Smooth muscle cell (in vitro differentiated cells): ENCODE measurements at regions not wholly inside any gene's neighbourhood (a gene's known extent, or its start where the extent isn't known, plus 50 kb on each side); places are given as distances from the start of the nearest gene placed in this dataset.

Experiments used
- DNase-seq: peaks from one replicate; lab custom pipeline; 2025; ENCODE audit not compliant: unreplicated experiment; lab: John Stamatoyannopoulos, UW
- H2AFZ ChIP-seq: fragments of 200-600 bp; sonication (generic); 2 replicates; pipeline ENCODE4 v1.6.0; 2016; ENCODE audit warnings: antibody characterized with exemption, low read depth, mild to moderate bottlenecking
- H3F3A ChIP-seq: fragments of 200-600 bp; sonication (generic); 2 replicates; pipeline ENCODE4 v1.6.0; 2017; ENCODE audit warnings: antibody characterized with exemption, low read depth
- H3K27ac ChIP-seq: fragments of 200-600 bp; sonication (generic); 2 replicates; pipeline ENCODE4 v1.5.1; 2016; ENCODE audit warnings: low read depth, mild to moderate bottlenecking
- H3K27me3 ChIP-seq: fragments of 200-600 bp; sonication (generic); 2 replicates; pipeline ENCODE4 v1.6.1; 2016; ENCODE audit warnings: low read depth, mild to moderate bottlenecking
- H3K36me3 ChIP-seq: fragments of 200-600 bp; sonication (generic); 2 replicates; pipeline ENCODE4 v1.5.1; 2016; ENCODE audit warnings: low read depth
- H3K4me1 ChIP-seq: fragments of 200-600 bp; sonication (generic); 2 replicates; pipeline ENCODE4 v1.5.1; 2016; ENCODE audit warnings: low read depth
- H3K4me2 ChIP-seq: fragments of 200-600 bp; sonication (generic); 2 replicates; pipeline ENCODE4 v1.6.0; 2016; ENCODE audit warnings: mild to moderate bottlenecking
- H3K4me3 ChIP-seq: fragments of 200-600 bp; sonication (generic); 2 replicates; pipeline ENCODE4 v1.5.1; 2016; ENCODE audit warnings: mild to moderate bottlenecking
- H3K79me2 ChIP-seq: fragments of 200-600 bp; sonication (generic); 2 replicates; pipeline ENCODE4 v1.6.0; 2016; ENCODE audit warnings: low read depth, mild to moderate bottlenecking
- H3K9ac ChIP-seq: fragments of 200-600 bp; sonication (generic); 2 replicates; pipeline ENCODE4 v1.6.0; 2016; ENCODE audit warnings: low read depth
- H3K9me3 ChIP-seq: fragments of 200-600 bp; sonication (generic); replicated peaks from 2 replicates; pipeline ENCODE4 v1.5.1; 2016; ENCODE audit warnings: low read depth
- H4K20me1 ChIP-seq: fragments of 200-600 bp; sonication (generic); 2 replicates; pipeline ENCODE4 v1.6.0; 2016; ENCODE audit warnings: low read depth
- CTCF ChIP-seq: fragments of 200-600 bp; sonication (generic); IDR thresholded peaks from 2 replicates; pipeline ENCODE4 v1.5.1; 2017; ENCODE audit warnings: borderline replicate concordance, mild to moderate bottlenecking, antibody characterized with exemption; ENCODE audit not compliant: insufficient read depth, poor library complexity, severe bottlenecking
- WGBS: methylation state at CpG from one replicate; pipeline ENCODE4 v1.1.7; 2016; ENCODE audit warnings: low lambda C conversion rate; 5-methylcytosine and 5-hydroxymethylcytosine counted together

- 91% methylated on average over 8 of the region's 8 CpGs for whole genome bisulfite sequencing
These were observed 85.5 kb downstream of the APIP start for GRCh38 chr11:34830648-34831047.

GRCh38 chr11:34830035-34830434, 86.1 kb downstream of the APIP start:
- H2AFZ ChIP-seq, result no peak overlapping the region
- H3K4me2 ChIP-seq, result no peak overlapping the region
- no peaks in the 10 kb centered on the region for H3K27me3 ChIP-seq
- no peak for TF ChIP-seq CTCF
- no peak overlapping the region for H3K4me3 ChIP-seq
- 68% methylated on average over 5 of the region's 5 CpGs for WGBS
- no peaks in the 10 kb centered on the region for H3K9me3 ChIP-seq
- DNase-seq, result no peak
- no peak overlapping the region for H3K9ac ChIP-seq
- no peaks in the 10 kb centered on the region for H4K20me1 ChIP-seq
- no peaks in the 10 kb centered on the region for H3K79me2 ChIP-seq
- H3K27ac ChIP-seq, result no peak overlapping the region
- no peaks in the 10 kb centered on the region for H3K36me3 ChIP-seq
- no peaks in the 10 kb centered on the region for H3F3A ChIP-seq
- no peaks in the 10 kb centered on the region for H3K4me1 ChIP-seq

More at GRCh38 chr11:34830648-34831047, 85.5 kb downstream of the APIP start:
- no peak overlapping the region for H3K9ac ChIP-seq
- H3K4me1 ChIP-seq, result no peaks in the 10 kb centered on the region
- H3K79me2 ChIP-seq, result no peaks in the 10 kb centered on the region
- H3K4me3 ChIP-seq, result no peak overlapping the region
- DNase-seq, result no peak
- no peak for TF ChIP-seq CTCF
- H3K9me3 ChIP-seq, result no peaks in the 10 kb centered on the region
- H3K27ac ChIP-seq, result no peak overlapping the region
- H3K4me2 ChIP-seq, result no peak overlapping the region
- H3K27me3 ChIP-seq, result no peaks in the 10 kb centered on the region
- H4K20me1 ChIP-seq, result no peaks in the 10 kb centered on the region
- H3K36me3 ChIP-seq, result no peaks in the 10 kb centered on the region
- H3F3A ChIP-seq, result no peaks in the 10 kb centered on the region
- no peak overlapping the region for H2AFZ ChIP-seq

GRCh38 chr11:34827228-34827627, 89.0 kb downstream of the APIP start:
- H3F3A ChIP-seq, result no peaks in the 10 kb centered on the region
- H4K20me1 ChIP-seq, result no peaks in the 10 kb centered on the region
- no peaks in the 10 kb centered on the region for H3K4me1 ChIP-seq
- H3K9me3 ChIP-seq, result no peaks in the 10 kb centered on the region
- TF ChIP-seq CTCF, result no peak
- no peaks in the 10 kb centered on the region for H3K27me3 ChIP-seq
- no peak overlapping the region for H2AFZ ChIP-seq
- H3K4me3 ChIP-seq, result no peak overlapping the region
- H3K79me2 ChIP-seq, result no peaks in the 10 kb centered on the region
- DNase-seq, result no peak
- H3K4me2 ChIP-seq, result no peak overlapping the region
- H3K9ac ChIP-seq, result no peak overlapping the region
- WGBS, result 100% methylated on average over 1 of the region's 1 CpG
- H3K36me3 ChIP-seq, result no peaks in the 10 kb centered on the region
- H3K27ac ChIP-seq, result no peak overlapping the region

GRCh38 chr11:34826384-34826726, 89.8 kb downstream of the APIP start:
- no peaks in the 10 kb centered on the region for H3K4me1 ChIP-seq
- H3K27ac ChIP-seq, result no peak overlapping the region
- no peaks in the 10 kb centered on the region for H4K20me1 ChIP-seq
- no peak overlapping the region for H3K4me2 ChIP-seq
- H3F3A ChIP-seq, result no peaks in the 10 kb centered on the region
- no peaks in the 10 kb centered on the region for H3K79me2 ChIP-seq
- no peaks in the 10 kb centered on the region for H3K9me3 ChIP-seq
- H2AFZ ChIP-seq, result no peak overlapping the region
- H3K9ac ChIP-seq, result no peak overlapping the region
- no peak overlapping the region for H3K4me3 ChIP-seq
- H3K36me3 ChIP-seq, result no peaks in the 10 kb centered on the region
- TF ChIP-seq CTCF, result no peak
- 19% methylated on average over 1 of the region's 1 CpG for WGBS
- no peak for DNase-seq
- no peaks in the 10 kb centered on the region for H3K27me3 ChIP-seq
